Choroid plexus epithelial cell (primary cell): ENCODE measurements at regions not wholly inside any gene's neighbourhood (a gene's known extent, or its start where the extent isn't known, plus 50 kb on each side); places are given as distances from the start of the nearest gene placed in this dataset.
A peak's percentile ranks its signal among the peaks of the same experiment; 100 is the strongest.

Experiments used
- DNase-seq: peaks from one replicate; pipeline ENCODE4 v3.0.0-alpha.2; 2010; ENCODE audit warnings: low read depth
- H3K4me3 ChIP-seq: 2 replicates; pipeline ENCODE4 v1.5.1; 2011; ENCODE audit warnings: low read depth, mild to moderate bottlenecking, control low read depth, low read length, moderate library complexity
- TF ChIP-seq, protein P1 (sequence below): conservative IDR thresholded peaks from 2 replicates; pipeline ENCODE4 v1.5.1; 2011; ENCODE audit warnings: low read depth, mild to moderate bottlenecking, control low read depth, inconsistent platforms, low read length, moderate library complexity

DNA sequence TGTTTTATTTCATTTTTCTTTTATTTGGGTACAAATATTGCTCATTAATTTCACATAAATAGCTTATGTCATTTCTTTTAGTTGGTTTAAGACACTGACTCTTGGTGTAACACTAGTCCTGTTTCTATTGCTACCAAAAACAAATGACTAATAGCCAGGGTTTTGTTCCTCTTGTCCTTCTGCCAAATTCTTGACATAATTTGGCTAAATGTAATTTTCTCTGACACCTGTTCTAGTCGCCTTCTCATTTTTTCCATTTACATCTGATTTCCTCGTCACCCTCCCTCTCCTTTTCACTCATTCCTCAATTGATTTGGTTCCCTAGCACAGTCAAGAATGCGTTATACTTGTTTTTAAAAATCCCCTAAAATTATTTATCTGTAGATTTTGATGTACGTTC, 1718.7 kb downstream of the EFNB2 start:
- TF ChIP-seq, protein P1, sequence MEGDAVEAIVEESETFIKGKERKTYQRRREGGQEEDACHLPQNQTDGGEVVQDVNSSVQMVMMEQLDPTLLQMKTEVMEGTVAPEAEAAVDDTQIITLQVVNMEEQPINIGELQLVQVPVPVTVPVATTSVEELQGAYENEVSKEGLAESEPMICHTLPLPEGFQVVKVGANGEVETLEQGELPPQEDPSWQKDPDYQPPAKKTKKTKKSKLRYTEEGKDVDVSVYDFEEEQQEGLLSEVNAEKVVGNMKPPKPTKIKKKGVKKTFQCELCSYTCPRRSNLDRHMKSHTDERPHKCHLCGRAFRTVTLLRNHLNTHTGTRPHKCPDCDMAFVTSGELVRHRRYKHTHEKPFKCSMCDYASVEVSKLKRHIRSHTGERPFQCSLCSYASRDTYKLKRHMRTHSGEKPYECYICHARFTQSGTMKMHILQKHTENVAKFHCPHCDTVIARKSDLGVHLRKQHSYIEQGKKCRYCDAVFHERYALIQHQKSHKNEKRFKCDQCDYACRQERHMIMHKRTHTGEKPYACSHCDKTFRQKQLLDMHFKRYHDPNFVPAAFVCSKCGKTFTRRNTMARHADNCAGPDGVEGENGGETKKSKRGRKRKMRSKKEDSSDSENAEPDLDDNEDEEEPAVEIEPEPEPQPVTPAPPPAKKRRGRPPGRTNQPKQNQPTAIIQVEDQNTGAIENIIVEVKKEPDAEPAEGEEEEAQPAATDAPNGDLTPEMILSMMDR: no peak

DNA sequence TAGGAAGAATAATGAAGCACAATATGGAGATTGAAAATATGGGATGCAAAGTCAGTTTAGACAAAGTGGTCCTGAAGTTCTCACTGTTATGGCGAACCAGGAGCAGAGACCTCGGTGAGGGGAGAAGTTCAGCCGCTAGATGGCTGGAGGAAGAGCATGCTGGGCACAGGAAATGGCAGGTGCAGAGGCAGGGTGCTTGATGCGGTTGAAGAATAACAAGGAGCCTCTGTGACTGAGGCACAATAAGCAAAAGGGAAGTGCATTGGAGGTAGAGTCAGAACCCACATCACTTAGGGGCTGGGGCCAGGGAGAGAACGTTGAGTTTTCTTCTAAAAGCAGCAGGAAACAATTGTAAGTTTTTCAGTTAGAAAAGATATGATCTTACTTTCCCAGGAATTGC, 1725.2 kb downstream of the EFNB2 start:
- TF ChIP-seq, protein P1: no peak
- H3K4me3 ChIP-seq: no peak overlapping the region
- DNase-seq: no peak

More for the DNA sequence above, 1718.7 kb downstream of the EFNB2 start:
- DNase-seq: no peak
- H3K4me3 ChIP-seq: no peak overlapping the region

- peak; percentile 93 for DNase-seq
Measured at GRCh38 chr13:104809483-104809882, 1726.0 kb downstream of the EFNB2 start.

DNA sequence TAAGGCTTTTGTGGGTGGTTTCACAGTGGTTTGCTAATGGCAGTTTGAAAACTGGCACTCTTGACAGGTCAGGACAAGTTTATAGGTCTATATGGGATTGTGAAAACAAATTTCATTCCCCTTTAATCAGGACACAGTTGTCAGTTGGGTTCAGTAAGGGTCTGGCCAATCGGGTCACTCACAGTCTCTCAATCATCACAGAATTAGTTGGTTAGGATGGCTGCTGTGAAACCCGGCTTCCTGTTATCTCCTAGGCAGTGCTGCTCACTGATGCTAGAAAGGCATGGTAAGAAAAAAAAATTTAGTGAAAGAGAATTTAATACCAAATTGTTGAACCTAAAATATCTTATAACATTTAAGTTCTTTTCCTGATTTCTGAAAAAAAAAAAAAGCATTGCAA, 1730.1 kb downstream of the EFNB2 start:
- H3K4me3 ChIP-seq: no peak overlapping the region
- DNase-seq: no peak
- TF ChIP-seq, protein P1: no peak

More at GRCh38 chr13:104809483-104809882, 1726.0 kb downstream of the EFNB2 start:
- H3K4me3 ChIP-seq: no peak overlapping the region
- TF ChIP-seq, protein P1: no peak

DNA sequence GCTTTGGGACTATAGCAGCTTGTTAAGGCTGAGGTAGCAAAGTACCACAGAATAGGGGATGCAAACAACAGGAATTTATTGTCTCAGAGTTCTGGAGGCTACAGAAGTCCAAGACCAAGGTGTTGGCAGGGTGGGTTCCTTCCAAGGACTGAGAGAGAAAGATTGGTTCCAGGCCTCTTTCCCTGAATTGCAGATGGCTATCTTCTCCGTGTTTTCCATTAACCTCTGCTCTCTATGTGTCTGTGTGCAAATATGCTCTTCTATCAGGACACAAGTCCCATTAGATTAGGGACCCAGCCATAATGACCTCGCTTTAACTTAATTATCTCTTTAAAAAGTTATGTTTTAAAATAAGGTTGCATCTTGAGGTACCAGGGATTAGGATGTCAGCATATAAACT, 1732.9 kb upstream of the SLC10A2 start:
- DNase-seq: no peak
- TF ChIP-seq, protein P1: no peak
- no peak overlapping the region for H3K4me3 ChIP-seq

DNA sequence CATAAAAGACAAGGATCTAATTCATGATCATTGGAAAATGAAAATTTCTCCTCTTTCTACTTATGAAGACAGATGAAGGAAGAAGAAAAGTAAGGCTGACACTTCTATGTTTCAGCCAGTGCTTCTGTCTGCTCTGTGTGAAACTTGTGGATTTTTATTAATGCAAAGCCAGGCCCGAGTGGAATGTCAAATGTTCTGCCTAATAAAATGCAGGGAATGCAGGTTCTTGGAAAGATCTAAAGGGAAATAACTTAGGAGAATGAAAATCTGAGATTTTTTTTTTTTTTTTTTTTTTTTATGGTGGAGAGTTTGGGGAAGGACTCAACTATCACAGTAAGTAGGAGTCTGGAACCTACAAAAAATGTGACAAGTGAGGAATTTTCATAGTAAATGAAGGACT, 1732.3 kb upstream of the SLC10A2 start:
- no peak for DNase-seq
- H3K4me3 ChIP-seq: no peak overlapping the region
- TF ChIP-seq, protein P1: no peak

GRCh38 chr13:104796581-104796980, 1730.4 kb upstream of the SLC10A2 start:
- H3K4me3 ChIP-seq: no peak overlapping the region
- peak; percentile 74 for DNase-seq
- TF ChIP-seq, protein P1: no peak
